WTC11 (cell line): ENCODE measurements at regions not wholly inside any gene's neighbourhood (a gene's known extent, or its start where the extent isn't known, plus 50 kb on each side); places are given as distances from the start of the nearest gene placed in this dataset.

ENCODE experiments used
- ATAC-seq: fragments of 200-7000 bp; cut with Tn5 transposase; 2 replicates; pipeline ENCODE4 v1.10.0; 2021; ENCODE audit warnings: mild to moderate bottlenecking, moderate library complexity
- CTCF ChIA-PET: fragments of 300-600 bp; sonication (Branson Sonifier 250); formaldehyde crosslinking; loops from one replicate; lab custom pipeline; 2021; ENCODE audit warnings: antibody characterized with exemption; lab: Charles Lee
- POLR2A ChIA-PET: fragments of 350-600 bp; sonication (Branson Sonifier 250); formaldehyde crosslinking; loops from one replicate; lab custom pipeline; 2021; ENCODE audit warnings: antibody characterized with exemption; lab: Charles Lee
- DNase-seq: peaks from one replicate; pipeline ENCODE4 v3.0.0; 2021; ENCODE audit warnings: low spot score
- H3K27ac Mint-ChIP-seq: 2 replicates; pipeline ENCODE4 v1.8.0; 2021; ENCODE audit warnings: mixed read lengths
- H3K27me3 Mint-ChIP-seq: 2 replicates; pipeline ENCODE4 v1.8.0; 2021; ENCODE audit warnings: low read depth, mild to moderate bottlenecking, moderate library complexity, mixed read lengths
- H3K36me3 Mint-ChIP-seq: 2 replicates; pipeline ENCODE4 v1.8.0; 2021; ENCODE audit warnings: mixed read lengths
- H3K4me1 Mint-ChIP-seq: 2 replicates; pipeline ENCODE4 v1.8.0; 2022; ENCODE audit warnings: mixed read lengths
- H3K4me3 Mint-ChIP-seq: 2 replicates; pipeline ENCODE4 v1.8.0; 2021; ENCODE audit warnings: mild to moderate bottlenecking, moderate library complexity, mixed read lengths
- H3K9me3 Mint-ChIP-seq: 2 replicates; pipeline ENCODE4 v1.8.0; 2021; ENCODE audit warnings: mixed read lengths
- AFF4 ChIP-seq: sonication (generic); formaldehyde crosslinking; IDR thresholded peaks from 2 replicates; pipeline ENCODE4 v1.8.1; 2023; ENCODE audit warnings: mild to moderate bottlenecking, missing genetic modification reagents, borderline replicate concordance
- ATF1 ChIP-seq: sonication (generic); formaldehyde crosslinking; IDR thresholded peaks from 2 replicates; pipeline ENCODE4 v1.8.1; 2023; ENCODE audit warnings: mild to moderate bottlenecking, moderate library complexity, missing genetic modification reagents
- CBFB ChIP-seq: sonication (generic); formaldehyde crosslinking; IDR thresholded peaks from 2 replicates; pipeline ENCODE4 v1.8.1; 2022; ENCODE audit warnings: mild to moderate bottlenecking, low read depth, missing genetic modification reagents
- CDX4 ChIP-seq: fragments of 250-450 bp; sonication (Bioruptor Pico); IDR thresholded peaks from 2 replicates; pipeline ENCODE4 v1.9.0; 2021; ENCODE audit warnings: moderate library complexity, mild to moderate bottlenecking, inconsistent platforms, borderline replicate concordance
- ERG ChIP-seq: fragments of 250-450 bp; sonication (Bioruptor Pico); IDR thresholded peaks from 2 replicates; pipeline ENCODE4 v1.8.0; 2021; ENCODE audit warnings: mild to moderate bottlenecking
- ETV6 ChIP-seq: sonication (generic); formaldehyde crosslinking; IDR thresholded peaks from 2 replicates; pipeline ENCODE4 v1.8.1; 2022; ENCODE audit warnings: mild to moderate bottlenecking, missing genetic modification reagents
- GABPB1 ChIP-seq: sonication (generic); formaldehyde crosslinking; IDR thresholded peaks from 2 replicates; pipeline ENCODE4 v1.8.1; 2023; ENCODE audit warnings: mild to moderate bottlenecking, missing genetic modification reagents
- GRHL2 ChIP-seq: fragments of 250-450 bp; sonication (Bioruptor Pico); IDR thresholded peaks from 2 replicates; pipeline ENCODE4 v1.8.0; 2022; ENCODE audit warnings: mild to moderate bottlenecking, moderate library complexity; ENCODE audit not compliant: insufficient replicate concordance, severe bottlenecking
- HMGA2 ChIP-seq: fragments of 250-450 bp; sonication (Bioruptor Pico); IDR thresholded peaks from 2 replicates; pipeline ENCODE4 v1.4.0; 2021; ENCODE audit warnings: mild to moderate bottlenecking, moderate library complexity
- MAX ChIP-seq: sonication (generic); formaldehyde crosslinking; IDR thresholded peaks from 2 replicates; pipeline ENCODE4 v1.8.0; 2022; ENCODE audit warnings: mild to moderate bottlenecking, missing genetic modification reagents
- MYBL2 ChIP-seq: sonication (generic); formaldehyde crosslinking; IDR thresholded peaks from 2 replicates; pipeline ENCODE4 v1.8.1; 2023; ENCODE audit warnings: mild to moderate bottlenecking, moderate library complexity, missing genetic modification reagents
- NFE2L1 ChIP-seq: sonication (generic); formaldehyde crosslinking; IDR thresholded peaks from 2 replicates; pipeline ENCODE4 v1.8.1; 2023; ENCODE audit warnings: missing genetic modification reagents
- NFYB ChIP-seq: sonication (generic); formaldehyde crosslinking; conservative IDR thresholded peaks from 2 replicates; pipeline ENCODE4 v1.8.0; 2022; ENCODE audit warnings: low read depth, missing genetic modification reagents
- PRDM15 ChIP-seq: sonication (generic); formaldehyde crosslinking; IDR thresholded peaks from 2 replicates; pipeline ENCODE4 v1.8.0; 2022; ENCODE audit warnings: missing genetic modification reagents
- PRRX2 ChIP-seq: fragments of 250-450 bp; sonication (Bioruptor Pico); IDR thresholded peaks from 2 replicates; pipeline ENCODE4 v1.8.0; 2021; ENCODE audit warnings: mild to moderate bottlenecking
- RELA ChIP-seq: sonication (generic); formaldehyde crosslinking; IDR thresholded peaks from 2 replicates; pipeline ENCODE4 v1.8.1; 2022; ENCODE audit warnings: missing genetic modification reagents, mild to moderate bottlenecking, borderline replicate concordance
- USF1 ChIP-seq: sonication (generic); formaldehyde crosslinking; IDR thresholded peaks from 2 replicates; pipeline ENCODE4 v1.8.0; 2022; ENCODE audit warnings: mild to moderate bottlenecking, missing genetic modification reagents
- ZNF281 ChIP-seq: sonication (generic); formaldehyde crosslinking; IDR thresholded peaks from 2 replicates; pipeline ENCODE4 v1.8.0; 2023; ENCODE audit warnings: mild to moderate bottlenecking, missing genetic modification reagents
- ZNF317 ChIP-seq: sonication (generic); formaldehyde crosslinking; IDR thresholded peaks from 2 replicates; pipeline ENCODE4 v1.8.1; 2023; ENCODE audit warnings: low read depth, mild to moderate bottlenecking, moderate library complexity, missing genetic modification reagents, borderline replicate concordance
- ZNF416 ChIP-seq: fragments of 250-450 bp; sonication (Bioruptor Pico); IDR thresholded peaks from 2 replicates; pipeline ENCODE4 v1.9.0; 2021; ENCODE audit warnings: mild to moderate bottlenecking, inconsistent platforms
- ZNF425 ChIP-seq: fragments of 250-450 bp; sonication (Bioruptor Pico); conservative IDR thresholded peaks from 2 replicates; pipeline ENCODE4 v1.9.0; 2021; ENCODE audit warnings: mild to moderate bottlenecking

- ATAC-seq (no peak), DNase-seq (no peak)
- POLR2A ChIA-PET: no interaction called here
- H3K27ac Mint-ChIP-seq: no peak overlapping the region
- no peaks in the 10 kb centered on the region for H3K4me1 Mint-ChIP-seq
- CTCF ChIA-PET: no interaction called here
- H3K36me3 Mint-ChIP-seq: peaks cover 3% of the 10 kb centered on the region
- TF ChIP-seq CBFB (CRISPR knock-in tag): no peak
- no peak for TF ChIP-seq CDX4
- TF ChIP-seq MAX: no peak
- no peak for TF ChIP-seq ATF1
- TF ChIP-seq PRRX2 (CRISPR knock-in tag): no peak
- TF ChIP-seq ZNF317 (CRISPR knock-in tag): no peak
- TF ChIP-seq HMGA2 (CRISPR knock-in tag): no peak
- no peak for TF ChIP-seq ZNF281 (CRISPR knock-in tag)
- no peak for TF ChIP-seq ZNF425 (CRISPR knock-in tag)
- TF ChIP-seq GRHL2 (CRISPR knock-in tag): no peak
- no peak for TF ChIP-seq MYBL2 (CRISPR knock-in tag)
- TF ChIP-seq PRDM15: no peak
- no peak for TF ChIP-seq USF1 (CRISPR knock-in tag)
- no peak for TF ChIP-seq ETV6
- H3K27me3 Mint-ChIP-seq: no peaks in the 10 kb centered on the region
- H3K9me3 Mint-ChIP-seq: peaks cover 22% of the 10 kb centered on the region
- no peak overlapping the region for H3K4me3 Mint-ChIP-seq
These were observed 239.5 kb downstream of the TFAP2A start for GRCh38 chr6:10175362-10175761.

- ATAC-seq (no peak), DNase-seq (no peak)
- ChIA-PET CTCF (no interaction called here), POLR2A (no interaction called here)
- Mint-ChIP-seq H3K27ac (no peak overlapping the region), H3K9me3 (peaks cover 23% of the 10 kb centered on the region), H3K4me1 (no peaks in the 10 kb centered on the region), H3K36me3 (peaks cover 3% of the 10 kb centered on the region), H3K27me3 (no peaks in the 10 kb centered on the region)
- TF ChIP-seq ERG (CRISPR knock-in tag) (no peak), AFF4 (no peak), RELA (CRISPR knock-in tag) (no peak), NFYB (CRISPR knock-in tag) (no peak), ZNF416 (CRISPR knock-in tag) (no peak), GABPB1 (no peak), NFE2L1 (CRISPR knock-in tag) (no peak)
- TF ChIP-seq, all 79 proteins: peak for 0
- no peak overlapping the region for H3K4me3 Mint-ChIP-seq
These were observed 240.1 kb downstream of the TFAP2A start for GRCh38 chr6:10174761-10175160.
